ENCODE measurements at regions not wholly inside any gene's neighbourhood (a gene's known extent, or its start where the extent isn't known, plus 50 kb on each side); places are given as distances from the start of the nearest gene placed in this dataset.

DNA sequence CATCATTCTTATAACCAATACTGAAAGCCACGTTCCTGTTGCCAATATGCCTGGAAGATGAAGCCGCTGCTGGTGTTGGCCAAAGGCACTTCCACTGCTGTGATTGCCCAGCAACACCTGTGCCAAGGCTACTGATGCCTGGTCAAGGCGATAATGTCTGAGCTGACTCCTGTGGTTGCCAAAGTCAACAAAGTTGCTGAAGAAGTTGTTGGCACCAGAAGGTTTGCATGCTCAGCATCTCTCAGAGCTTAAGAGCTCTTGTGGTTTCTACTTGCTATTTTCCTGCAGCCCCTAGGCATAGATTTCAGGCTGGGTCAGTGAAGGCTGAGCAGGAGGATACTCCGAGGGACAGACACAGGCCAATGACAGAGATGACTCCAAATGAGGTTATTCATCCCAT, 63.4 kb upstream of the RAB3GAP2 start (continued):
- no peak for TF ChIP-seq ZNF274 (CRISPR knock-in tag; IDR thresholded peaks at IDR 0.05)

DNA sequence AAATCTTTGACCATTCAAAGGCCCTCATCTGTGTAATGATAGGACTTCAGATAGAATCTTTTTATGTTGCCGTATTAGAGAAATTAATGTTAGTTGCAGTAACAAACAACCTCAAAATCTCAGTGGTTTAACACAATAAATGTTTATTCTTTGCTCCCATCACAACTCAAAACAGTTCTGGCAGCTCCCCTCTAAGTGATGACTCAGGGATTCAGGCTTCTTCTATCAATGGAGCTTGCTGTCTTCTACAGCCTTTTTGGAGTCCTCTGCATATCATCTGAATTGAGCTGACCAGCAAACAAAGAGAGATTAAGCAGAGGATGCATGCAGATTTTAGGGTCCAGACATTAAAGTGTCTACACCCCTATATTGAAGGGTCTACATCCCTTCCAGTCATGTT, 59.1 kb upstream of the RAB3GAP2 start:
- no peak for FAIRE-seq
- H4K20me1 ChIP-seq (ENCODE audit: insufficient read depth, low read length), result no peaks in the 10 kb centered on the region
- H3K4me1 ChIP-seq (ENCODE audit: insufficient read depth, low read length), result no peaks in the 10 kb centered on the region
- no peak overlapping the region for H3K4me2 ChIP-seq (ENCODE audit: low read depth, low read length)
- H3K27ac ChIP-seq (ENCODE audit: extremely low read length, insufficient read depth, low read length), result no peak overlapping the region
- 36% methylated on average over 1 of the region's 1 CpG for whole genome bisulfite sequencing (ENCODE audit: low lambda C conversion rate)
- in situ Hi-C loops (cut with HindIII; ENCODE audit: extremely low pct_ligation_motif_present, low pct_unique_long_range_greater_than_20kb), result no loop called here
- ATAC-seq, result no peak
- no peak for DNase-seq (ENCODE audit: low spot score)
- H3K4me3 ChIP-seq (replicated peaks in 1 of 3; ENCODE audit: insufficient read depth in 1 of 3, low read depth in 2 of 3, low read length in 3 of 3), result no peak overlapping the region
- no peaks in the 10 kb centered on the region for H3K36me3 ChIP-seq (replicated peaks in 1 of 2; ENCODE audit: control insufficient read depth in 1 of 2, insufficient read depth in 2 of 2, low read length in 2 of 2)
- intact Hi-C loops (cut with micrococcal nuclease; ENCODE audit: unreplicated experiment), result no loop called here
- peaks cover 0 to 3% of the 10 kb centered on the region in 2 experiments; a peak in 1 of 5 replicates for H3K27me3 ChIP-seq (ENCODE audit: control insufficient read depth in 1 of 2, insufficient read depth in 2 of 2, low read length in 2 of 2)
- H2AFZ ChIP-seq (ENCODE audit: low read length), result no peak overlapping the region
- no peaks in the 10 kb centered on the region for H3K79me2 ChIP-seq (ENCODE audit: insufficient read depth, low read length)
- no TSS peak for BruUV-seq (replicated peaks)
- no peaks in the 10 kb centered on the region for H3K9me3 ChIP-seq (ENCODE audit: low read length)
- POLR2A ChIA-PET, result no interaction called here
- H3K9ac ChIP-seq (ENCODE audit: insufficient read depth, low read depth, low read length), result no peak overlapping the region
- CTCF ChIA-PET (ENCODE audit: low intra/inter-chr PET ratio, low total read pairs), result no interaction called here
- TF ChIP-seq, protein P1, sequence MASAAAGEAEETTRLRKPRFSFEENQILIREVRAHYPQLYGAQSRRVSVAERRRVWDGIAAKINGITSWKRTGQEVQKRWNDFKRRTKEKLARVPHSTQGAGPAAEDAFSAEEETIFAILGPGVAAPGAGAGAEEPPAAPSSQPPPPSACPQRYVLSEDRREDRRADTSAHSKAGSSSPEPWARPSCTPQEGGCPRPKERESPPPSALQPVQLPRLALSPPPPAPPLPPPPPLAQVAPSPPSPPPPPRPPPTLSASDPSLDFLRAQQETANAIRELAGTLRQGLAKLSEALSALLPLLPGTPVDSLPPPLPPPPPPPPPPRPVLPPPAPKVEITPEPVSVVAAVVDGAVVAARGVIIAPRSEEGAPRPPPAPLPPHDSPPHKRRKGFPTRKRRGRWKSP (CRISPR knock-in tag; IDR thresholded peaks at IDR 0.05), result no peak
- TF ChIP-seq HDAC6 (IDR thresholded peaks at IDR 0.05; ENCODE audit: low read depth, low read length), result no peak
- TF ChIP-seq MAFF (IDR thresholded peaks at IDR 0.05; ENCODE audit: low read depth, low read length), result peak; percentile 57
- TF ChIP-seq IKZF5 (CRISPR knock-in tag; IDR thresholded peaks at IDR 0.05), result no peak
- TF ChIP-seq MYNN (CRISPR knock-in tag; IDR thresholded peaks at IDR 0.05; ENCODE audit: low read depth), result no peak
- no peak for TF ChIP-seq ZNF225 (CRISPR knock-in tag; IDR thresholded peaks at IDR 0.05)
- TF ChIP-seq ZNF75D (CRISPR knock-in tag; IDR thresholded peaks at IDR 0.05; ENCODE audit: borderline replicate concordance), result no peak
- no peak for TF ChIP-seq ZSCAN30 (CRISPR knock-in tag; IDR thresholded peaks at IDR 0.05)
- peak; percentile 47 to 72; a peak in 3 of 4 replicates for TF ChIP-seq MAFK (conservative IDR thresholded peaks at IDR 0.05 in 1 of 2, IDR thresholded peaks at IDR 0.05 in 1 of 2; ENCODE audit: low read length in 2 of 2)
- no peak for TF ChIP-seq KLF6 (CRISPR knock-in tag; IDR thresholded peaks at IDR 0.05)
